Right lung (tissue), 2 donors: ENCODE measurements at regions not wholly inside any gene's neighbourhood (a gene's known extent, or its start where the extent isn't known, plus 50 kb on each side); places are given as distances from the start of the nearest gene placed in this dataset.
"Not testable (repeated sequence)": the region's sequence is repeated elsewhere in the genome, so short reads cannot be mapped to it uniquely, and the experiment has no call there.

Experiments
- DNase-seq, 2 donors: peaks; one replicate each; pipeline ENCODE4 v3.0.0-alpha.2; 2013

DNA sequence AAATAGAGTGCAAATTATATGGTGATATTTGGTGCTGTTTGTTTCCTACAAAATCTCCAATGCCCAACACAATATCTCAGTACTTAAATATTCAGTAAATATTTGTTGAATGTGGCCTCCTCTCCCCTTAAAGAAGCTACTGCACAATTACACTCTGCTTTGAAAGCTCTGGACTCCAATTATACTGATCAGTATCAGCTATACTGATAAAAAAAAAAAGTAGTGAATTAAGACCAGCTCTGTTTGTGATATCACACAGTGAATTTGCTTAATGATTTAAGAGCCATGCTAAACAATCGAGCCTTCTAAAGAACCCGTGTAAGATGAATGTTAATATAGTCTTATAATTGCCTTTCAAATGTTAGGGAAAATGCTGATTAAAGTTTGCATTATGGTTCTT, 543.2 kb upstream of the API5 start:
- no peak for DNase-seq

DNA sequence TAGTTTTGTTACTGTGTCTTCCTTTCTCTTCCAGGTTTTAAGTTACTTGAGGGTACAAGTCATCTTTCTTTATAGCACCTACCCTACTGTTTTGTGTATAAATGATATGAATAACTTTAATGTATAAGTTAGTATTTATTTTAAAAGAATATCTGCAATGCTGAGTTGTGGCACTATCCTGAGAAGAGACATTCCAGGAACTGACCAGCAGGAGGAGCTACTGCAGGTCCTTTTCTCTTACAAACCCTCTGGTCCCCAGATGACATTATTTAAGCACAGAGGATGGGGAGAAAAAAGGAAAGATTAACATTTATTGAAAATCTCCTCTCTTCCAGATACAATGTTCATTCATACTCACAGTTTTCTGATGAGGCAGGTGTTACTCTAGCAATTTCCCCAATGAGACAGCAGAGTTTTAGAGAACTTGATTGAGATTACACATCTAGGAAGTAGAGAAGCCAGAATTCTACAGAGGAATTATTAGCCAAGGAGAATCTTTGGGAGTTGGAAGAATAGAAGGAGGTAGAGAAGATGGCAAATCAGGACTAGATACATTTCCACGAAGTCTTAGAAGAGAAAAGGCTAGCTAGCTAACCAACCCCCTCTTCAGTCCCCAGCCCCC, 541.2 kb upstream of the API5 start:
- DNase-seq: peak; percentile 5 to 8

DNA sequence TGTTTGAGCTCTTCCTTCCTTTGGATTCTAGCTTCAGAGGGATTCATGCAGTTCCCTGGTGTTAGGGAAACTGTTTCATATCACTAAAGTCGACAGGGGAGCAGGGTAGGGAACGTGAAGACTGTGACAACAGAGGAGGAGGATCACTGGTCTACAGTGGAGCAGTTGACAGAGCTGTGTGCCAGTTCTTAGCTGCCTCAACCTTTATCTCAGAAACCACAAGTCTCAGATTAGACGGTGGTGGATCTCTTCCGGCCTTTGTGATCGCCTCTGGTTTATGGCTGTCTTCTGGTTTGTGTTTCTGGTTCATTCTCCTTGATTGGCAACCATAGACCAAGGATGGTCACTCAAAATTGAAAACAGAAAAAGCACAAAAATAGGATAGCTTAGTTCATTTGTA, 538.9 kb upstream of the API5 start:
- DNase-seq: no peak

DNA sequence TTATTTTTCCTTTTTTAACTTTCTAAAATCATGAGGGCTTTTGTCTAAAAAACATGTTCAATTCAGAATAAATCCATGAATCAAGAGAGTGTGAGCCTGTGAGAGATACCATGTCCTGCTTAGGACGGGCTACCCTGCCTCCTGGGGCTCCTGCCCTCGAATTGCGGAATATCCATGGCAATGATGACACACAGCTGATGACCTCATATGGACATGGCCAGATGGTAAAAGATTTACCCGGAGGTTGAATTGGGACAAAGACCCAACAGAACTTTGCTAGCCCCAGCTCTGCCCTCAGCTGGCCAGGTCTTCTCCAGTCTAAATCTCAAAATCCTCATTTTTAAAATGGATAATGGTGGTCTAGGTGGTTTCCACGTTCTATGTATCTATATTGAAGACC, 538.1 kb upstream of the API5 start:
- DNase-seq: no peak

DNA sequence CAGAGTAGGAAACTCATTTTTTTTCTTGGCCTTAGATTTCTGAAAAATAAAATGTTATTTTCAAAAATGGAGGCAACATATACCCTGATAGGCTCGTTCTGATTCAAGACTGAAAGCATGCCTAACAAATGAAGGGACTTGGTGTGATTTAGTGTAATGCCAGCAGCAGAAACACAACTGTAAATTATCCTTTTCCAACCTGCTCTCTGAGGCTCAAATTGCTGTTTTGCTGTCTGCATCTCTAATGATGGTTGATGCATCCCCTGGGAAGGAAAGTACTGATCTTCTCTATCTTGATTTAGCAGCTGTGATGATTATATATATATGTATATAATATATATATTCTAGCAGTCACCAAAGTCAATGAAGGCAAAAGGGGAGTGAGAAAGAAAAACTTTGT, 537.2 kb upstream of the API5 start:
- DNase-seq: no peak

DNA sequence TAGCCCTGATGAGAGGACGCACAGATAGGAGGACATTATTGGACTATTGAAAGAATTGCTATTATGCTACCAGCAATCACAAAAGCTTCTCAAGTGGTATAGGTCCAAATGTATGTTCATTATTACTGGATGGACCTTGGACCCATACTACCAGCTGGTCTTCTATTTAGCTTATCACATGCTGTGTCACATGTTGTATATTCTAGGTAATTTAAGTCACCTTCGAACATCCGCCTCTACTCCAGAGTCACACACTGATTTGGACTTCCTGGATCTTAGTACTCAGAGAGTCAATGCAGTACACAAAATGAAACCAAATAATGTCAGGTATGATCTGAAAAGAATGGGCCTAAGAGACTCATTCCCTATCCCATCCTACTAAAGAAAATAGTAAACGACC, 534.0 kb upstream of the API5 start:
- no peak for DNase-seq

DNA sequence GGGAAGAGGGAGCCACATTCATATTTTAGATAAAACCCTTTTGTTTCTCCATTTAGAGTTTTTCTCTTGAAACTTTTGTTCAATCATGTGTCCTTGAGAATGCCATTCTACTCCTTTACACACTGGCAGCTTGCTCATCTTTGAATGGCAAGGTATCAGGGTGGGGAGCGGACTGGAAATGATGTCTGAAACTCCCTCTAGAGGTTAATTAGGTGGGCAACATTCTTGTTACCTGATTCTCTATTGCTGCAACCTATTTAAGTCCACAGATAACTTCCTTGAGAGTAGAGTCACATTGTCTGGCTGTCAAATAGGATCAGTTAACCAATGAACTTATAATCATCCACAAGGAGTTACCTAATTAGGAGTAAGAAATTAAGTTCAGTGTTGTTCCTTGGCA, 533.6 kb upstream of the API5 start:
- no peak for DNase-seq

DNA sequence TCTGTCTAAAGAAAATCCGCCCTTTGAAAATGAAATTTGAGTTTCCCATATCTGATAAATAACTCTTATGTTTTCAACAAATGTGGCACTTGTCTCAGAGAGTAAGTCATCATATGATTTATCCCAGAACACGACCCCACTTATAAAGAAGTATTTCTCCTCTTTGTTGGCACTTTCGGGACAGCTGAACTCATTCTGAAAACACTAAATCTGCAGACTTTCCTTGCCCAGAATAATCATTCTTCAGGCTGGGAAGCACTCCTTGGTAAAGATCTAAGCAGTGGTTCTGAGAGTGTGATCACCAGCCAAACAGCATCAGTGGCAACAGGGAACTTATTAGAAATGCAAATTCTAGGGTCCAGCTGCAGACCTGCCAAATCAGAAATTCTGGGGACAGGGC, 532.2 kb upstream of the API5 start:
- no peak for DNase-seq

DNA sequence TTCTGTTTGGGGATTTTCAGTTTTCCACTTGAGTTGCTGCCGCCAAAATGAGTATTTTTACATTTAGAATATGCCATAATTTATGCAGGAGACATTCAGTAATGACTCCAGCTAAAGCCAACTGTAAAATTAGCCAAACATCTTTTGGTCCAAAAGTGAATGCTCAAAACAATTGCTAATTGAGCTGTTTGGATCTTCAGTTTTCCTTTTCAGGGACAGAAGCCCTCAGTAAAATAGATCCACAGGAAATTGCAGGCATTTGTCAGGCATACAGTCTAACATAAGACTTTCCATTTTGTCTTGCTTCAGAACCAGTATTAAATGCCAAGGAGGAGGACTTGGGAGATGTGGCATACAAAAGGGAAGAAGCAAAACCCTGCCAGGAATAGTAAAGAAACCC, 524.8 kb upstream of the API5 start:
- no peak for DNase-seq

DNA sequence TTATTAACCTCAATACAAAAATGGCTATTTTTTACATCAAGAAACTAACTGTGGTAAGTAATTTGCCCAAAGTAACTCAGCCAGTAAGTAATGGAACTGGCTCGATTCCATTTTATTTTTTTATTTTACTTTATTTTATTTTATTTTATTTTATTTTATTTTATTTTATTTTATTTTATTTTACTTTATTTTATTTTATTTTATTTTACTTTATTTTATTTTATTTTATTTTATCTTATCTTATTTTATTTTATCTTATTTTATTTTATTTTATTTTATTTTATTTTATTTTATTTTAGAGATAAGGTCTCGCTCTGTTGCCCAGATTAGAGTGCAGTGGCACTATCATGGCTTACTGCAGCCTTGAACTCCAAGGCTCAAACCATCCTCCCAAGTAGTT, 516.3 kb upstream of the API5 start:
- not testable (repeated sequence) for DNase-seq

DNA sequence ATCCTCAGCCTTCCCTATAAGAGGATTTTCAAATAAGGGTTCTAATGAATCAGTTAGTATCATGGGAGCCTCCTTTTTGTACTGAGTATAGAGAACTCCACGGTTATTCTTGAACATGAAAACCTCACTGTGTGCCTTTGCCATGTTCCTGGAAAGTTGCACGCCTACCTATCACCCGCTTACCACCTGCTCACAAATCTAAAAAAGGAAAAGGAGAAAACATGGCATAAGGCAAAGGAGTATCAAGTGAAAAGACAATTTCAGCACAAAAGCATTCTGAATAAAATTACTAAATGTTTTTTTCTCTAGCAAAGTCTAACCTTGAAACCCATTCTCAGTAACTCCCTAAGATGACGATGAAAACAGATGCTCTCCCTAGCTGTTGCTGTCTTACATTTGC, 511.8 kb upstream of the API5 start:
- no peak for DNase-seq

DNA sequence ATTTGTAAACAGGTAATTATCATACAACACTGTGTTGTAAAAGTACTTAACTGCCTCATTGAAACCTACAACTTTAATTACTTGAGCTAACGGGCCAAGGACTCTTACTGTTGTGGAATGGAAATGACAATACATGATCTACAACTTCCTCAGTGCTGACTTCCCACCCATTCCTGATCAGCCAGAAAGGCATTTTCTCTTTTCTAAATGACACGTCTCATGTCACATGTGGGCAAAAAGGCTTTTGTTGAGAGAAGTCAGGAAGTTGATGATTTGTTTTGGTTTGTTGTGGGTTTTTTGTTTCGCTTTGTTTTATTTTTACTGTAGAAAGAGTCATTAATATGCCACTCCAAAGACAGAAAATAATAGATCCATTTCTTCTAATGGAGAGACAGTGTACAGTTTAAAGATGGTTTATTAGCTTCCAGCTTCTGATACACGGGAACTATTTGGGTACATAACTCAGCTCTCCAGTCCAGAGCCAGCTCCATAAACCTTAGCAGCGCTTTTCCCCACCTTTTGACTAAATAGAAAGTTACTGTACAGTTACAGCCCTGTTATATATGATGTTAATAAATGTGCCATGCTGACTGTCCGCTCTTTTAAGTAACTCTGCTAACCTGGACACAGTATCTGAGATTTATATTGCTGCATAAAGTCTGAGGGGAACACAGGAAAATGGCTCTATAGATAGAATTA, 509.4 kb upstream of the API5 start:
- no peak for DNase-seq

DNA sequence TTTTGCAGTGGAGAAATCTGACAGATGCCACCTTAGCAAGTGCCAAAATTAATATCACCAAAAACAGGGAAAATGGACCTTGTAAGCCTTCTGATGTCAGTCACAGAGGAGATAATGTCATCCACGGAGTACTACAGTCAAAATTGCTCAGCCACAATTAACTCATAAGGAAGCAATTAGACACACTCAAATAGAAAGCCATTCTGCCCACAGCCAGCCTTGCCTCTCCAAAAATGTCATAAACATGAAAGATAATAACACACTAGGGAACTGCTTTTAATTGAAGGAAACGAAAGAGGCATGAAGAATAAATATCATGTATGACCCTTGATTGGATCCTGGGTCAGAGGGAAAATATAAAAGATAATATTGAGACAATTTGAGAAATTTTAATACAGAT, 505.6 kb upstream of the API5 start:
- no peak for DNase-seq

DNA sequence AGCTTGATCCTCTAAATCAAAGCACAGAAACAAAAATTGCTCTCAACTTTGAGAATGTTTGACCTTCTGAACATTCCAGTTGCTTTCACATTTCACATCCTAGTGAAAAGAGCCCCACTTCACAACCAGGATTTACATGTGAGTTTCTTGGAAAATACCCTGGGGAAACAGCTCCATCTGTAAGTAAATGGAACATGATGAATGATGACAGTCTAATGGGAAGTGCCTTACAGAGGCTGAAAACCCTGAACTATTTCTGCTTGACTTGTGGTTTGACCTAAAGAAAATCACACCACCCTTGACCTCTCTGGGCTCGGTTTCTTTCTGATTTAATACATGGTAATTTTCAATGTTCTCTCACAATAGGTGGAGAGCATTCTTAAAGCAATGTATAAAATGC, 499.4 kb upstream of the API5 start:
- peak in 1 of 2 donors; percentile 4 for DNase-seq

DNA sequence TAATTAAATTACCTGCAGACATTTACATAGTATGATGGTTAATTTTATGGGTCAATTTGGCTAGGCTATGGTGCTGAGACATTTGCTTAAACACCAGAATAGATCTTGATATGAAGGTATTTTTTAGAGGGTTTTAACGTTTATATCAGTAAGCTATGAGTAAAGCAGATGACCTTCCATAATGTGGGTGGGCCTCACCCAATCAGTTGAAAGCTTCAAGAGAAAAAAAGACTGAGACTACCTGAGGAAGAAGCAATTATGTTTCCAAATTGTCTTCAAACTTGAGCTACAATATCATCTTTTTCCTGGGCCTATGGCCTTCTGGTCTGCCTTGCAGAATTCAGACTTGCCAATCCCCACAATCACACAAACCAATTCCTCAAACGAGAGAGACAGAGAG, 498.8 kb upstream of the API5 start:
- DNase-seq: no peak

DNA sequence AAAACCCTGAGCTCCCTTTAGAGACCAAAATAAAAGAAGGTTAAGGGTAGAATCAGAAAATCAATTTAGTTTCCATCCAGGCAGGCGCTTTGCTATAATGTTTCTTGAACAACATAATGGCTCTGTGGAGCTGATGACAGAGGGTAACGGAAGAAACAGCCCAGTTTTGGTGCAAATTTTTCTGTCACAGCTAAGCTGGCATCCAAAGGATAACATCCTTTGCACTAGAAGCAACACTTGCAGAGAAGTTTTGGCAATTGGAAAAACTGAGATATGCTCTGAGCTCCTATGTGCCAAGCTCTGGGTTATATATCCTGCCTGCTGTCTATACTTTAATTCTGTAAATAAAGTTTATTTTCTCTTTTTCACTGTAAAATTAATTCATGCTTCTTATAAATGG, 495.3 kb upstream of the API5 start:
- DNase-seq: no peak

DNA sequence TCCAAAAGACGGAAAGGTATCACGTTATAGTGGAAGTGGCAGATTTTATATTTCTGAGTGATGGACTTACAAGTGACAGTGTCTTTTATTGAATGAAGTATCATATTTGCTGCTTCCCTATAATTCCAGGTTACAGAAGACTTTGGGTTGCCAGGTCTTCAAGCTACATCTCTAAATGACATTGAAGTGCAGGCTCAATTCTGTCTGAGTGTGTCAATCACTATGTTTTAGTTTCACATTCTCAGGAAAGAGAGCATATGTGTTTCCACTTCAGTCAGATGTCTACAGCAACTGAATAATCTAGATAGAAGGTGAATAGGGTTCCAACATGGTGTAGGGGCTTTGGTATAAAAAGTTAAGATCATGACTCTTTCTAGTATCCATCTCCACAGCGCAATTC, 492.7 kb upstream of the API5 start:
- DNase-seq: no peak

DNA sequence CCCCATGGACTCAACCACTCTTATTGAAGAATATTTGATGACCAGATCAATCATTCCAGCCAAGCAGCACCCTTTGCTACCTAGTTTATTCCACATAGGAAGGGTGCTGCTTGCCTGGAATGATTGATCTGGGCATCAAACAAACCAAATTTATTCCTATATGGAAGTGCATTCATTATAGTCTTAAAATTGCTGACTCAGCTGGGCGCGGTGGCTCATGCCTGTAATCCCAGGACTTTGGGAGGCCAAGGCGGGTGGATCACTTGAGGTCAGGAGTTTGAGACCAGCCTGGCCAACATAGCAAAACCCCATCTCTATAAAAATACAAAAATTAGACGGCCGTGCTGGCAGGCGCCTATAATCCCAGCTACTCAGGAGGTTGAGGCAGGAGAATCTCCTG, 489.6 kb upstream of the API5 start:
- DNase-seq: not testable (repeated sequence)

DNA sequence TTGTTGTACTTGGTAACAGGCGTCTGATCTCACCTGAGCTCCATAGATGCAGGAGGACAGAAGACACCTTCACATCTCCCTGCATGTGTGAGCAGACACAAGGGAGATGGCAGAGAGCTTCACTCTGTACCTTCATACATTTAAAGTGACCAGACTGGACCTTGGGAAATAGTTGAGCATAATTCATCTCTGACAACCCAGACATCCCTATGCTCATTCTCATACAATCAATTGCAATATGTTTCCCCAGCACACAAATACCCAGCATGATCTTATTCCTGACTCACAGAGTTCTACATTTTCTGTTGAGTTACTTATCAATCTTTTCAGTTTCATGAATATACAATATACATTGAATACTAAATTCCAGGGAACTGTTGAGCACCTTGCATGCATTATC, 488.2 kb upstream of the API5 start:
- DNase-seq: no peak

DNA sequence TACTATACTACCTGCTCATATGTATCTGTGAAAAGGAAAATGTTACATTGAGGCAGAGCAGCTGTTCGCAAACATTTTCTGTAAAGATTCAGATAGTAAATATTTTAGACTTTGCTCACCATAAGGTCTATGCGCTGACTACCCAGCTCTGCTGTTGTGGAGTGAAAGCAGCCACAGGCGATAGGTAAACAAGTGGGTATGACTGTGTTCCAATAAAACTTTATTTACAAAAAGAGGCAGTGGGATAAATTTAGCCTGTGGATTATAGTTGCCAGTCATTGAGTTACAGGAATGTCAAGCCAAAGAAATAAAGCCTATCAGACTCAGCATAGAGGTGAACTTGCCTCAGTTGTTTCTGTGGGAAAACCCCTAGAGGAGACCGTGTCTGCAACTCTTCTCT, 487.7 kb upstream of the API5 start:
- no peak for DNase-seq

DNA sequence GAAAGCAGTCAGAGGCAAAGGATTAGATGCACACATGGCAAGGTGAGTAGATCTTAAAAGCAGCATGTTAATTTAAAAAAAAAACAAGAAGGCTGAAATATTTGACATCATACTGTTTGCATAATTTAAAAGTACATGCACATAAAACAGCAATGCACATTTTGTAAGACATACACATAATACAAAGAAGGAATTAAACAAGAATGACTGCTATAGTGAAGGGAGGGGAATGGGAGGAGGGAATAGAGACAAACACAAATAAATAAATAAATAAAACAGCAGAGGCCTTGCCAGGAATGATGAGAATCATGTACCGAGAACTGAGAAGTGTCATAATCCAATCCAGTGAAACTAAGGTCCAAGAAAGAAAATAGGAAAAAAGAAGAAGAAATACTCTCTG, 486.2 kb upstream of the API5 start:
- DNase-seq: no peak

DNA sequence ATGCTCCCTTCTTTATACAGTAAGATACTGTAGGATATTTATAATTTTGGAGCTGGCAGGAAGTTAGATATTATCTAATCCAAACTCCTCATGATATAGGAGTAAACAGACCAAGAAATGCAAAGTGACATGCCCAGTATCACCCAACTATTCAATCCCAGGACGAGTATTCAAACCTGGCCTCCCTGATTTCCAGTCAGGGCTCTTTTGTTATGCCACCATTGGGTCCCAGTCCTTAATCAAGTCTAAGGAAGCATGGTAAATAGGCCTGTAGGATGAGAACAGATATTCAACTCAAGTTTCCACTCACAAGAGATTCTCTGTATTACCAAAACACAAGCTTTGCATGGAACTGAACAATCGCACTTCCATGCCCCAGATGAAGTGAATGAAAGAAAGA, 484.0 kb upstream of the API5 start:
- no peak for DNase-seq

DNA sequence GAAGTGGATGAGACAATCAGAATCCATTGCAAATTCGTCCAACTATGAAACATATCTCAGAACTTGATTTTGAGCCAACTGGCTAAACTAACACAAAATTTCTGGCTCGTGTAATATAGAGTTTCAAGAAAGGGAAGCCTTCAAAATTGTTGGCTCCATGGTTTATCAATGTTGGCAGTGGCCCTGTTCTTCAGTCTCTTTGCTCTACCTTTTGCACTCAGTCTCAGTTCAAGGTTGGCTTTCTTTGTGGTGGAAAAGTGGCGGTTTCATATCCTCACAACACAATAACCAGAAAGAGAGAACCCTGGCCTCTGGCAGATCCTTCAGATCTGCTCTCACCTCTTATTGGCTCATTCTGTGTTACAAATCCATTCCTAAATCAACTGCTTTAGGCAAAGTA, 473.8 kb upstream of the API5 start:
- DNase-seq: peak in 1 of 2 donors; percentile 7

DNA sequence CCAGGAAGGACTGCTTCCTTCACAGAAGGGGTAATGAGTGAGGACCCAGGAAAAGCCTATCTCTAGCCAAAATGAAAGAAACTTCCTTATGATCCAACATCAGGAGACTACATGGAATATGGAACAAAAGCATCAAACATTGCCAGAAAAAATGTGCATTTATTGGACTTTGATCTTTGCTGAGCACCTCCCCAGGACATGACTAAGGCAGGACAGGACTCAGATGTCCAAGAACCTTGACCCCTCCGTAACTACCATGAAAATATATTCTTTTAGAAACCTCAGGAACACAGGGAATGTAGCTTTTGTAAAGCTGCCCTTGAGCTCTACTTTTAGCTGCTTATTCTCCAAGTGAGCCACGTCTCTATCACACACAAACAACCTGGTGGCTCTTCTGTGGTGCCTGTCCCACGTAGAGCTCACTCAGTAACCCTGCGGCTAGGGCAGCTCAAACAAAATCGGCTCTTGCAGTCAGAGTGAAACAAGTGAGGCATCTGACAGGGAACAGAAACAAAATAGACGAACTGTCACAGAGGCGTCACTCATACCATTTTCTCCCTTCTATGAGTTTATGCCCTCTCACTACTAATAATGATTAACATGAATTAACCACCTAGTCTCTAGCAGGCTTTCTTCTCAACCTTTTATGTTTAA, 471.5 kb upstream of the API5 start:
- DNase-seq: no peak
